ENCODE measurements at regions not wholly inside any gene's neighbourhood (a gene's known extent, or its start where the extent isn't known, plus 50 kb on each side); places are given as distances from the start of the nearest gene placed in this dataset.

DNA sequence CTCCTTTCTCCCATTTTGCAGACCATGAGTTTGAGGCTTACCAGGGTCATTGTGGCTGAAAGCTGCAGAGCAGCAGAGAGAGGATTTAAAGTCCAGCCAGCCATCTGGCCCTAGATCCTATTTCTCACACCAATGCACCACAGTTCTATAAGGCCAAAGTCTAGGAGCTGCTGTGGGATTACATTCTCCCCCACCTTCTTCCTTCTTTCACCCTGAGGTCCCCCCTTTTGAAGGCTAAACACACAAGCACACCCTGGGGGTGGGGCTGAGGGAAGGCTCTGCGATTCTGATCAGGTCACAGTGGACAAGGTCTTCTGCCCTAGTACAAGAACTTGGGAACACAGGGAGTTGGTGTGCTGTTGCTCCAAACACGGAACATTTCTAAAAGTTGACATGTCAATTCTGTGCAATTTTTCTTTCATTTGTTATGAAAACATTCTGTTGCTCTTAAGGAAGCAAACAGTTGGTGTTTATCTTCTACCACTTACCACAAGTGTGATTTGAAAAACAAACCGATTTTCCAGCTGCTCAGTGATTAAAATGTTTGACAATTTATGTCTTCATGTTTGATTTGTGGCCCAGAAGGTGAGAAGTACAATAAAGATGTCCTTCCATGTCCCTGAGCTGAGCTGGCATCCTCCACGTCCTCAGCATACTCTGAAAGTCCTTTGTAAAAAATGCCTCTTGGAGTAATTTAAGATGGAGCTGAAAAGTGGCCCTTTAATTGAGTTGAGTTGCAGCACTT lies 271.6 kb upstream of the PPP2R2D start:
- peaks cover 3% of the 10 kb centered on the region for H3K9me3 ChIP-seq (ENCODE audit: severe bottlenecking)
- TF ChIP-seq CTCF (IDR thresholded peaks at IDR 0.05; ENCODE audit: poor library complexity, severe bottlenecking): no peak
- no peak overlapping the region for H3K27ac ChIP-seq (ENCODE audit: poor library complexity, severe bottlenecking)
- H3K4me3 ChIP-seq (ENCODE audit: severe bottlenecking): no peak overlapping the region
- H3K36me3 ChIP-seq (ENCODE audit: low read depth): no peaks in the 10 kb centered on the region
- DNase-seq (ENCODE audit: low spot score) (no peak), ATAC-seq (ENCODE audit: low read depth) (no peak)
- H3K27me3 ChIP-seq (ENCODE audit: insufficient read depth, poor library complexity, severe bottlenecking): no peaks in the 10 kb centered on the region
- no peaks in the 10 kb centered on the region for H3K4me1 ChIP-seq (ENCODE audit: insufficient read depth, poor library complexity, severe bottlenecking)

- H3K36me3 ChIP-seq (ENCODE audit: low read depth): no peaks in the 10 kb centered on the region
- H3K4me3 ChIP-seq (ENCODE audit: severe bottlenecking): no peak overlapping the region
- no peak for ATAC-seq (ENCODE audit: low read depth)
Measured at GRCh38 chr10:131630772-131631258, 270.0 kb upstream of the PPP2R2D start.

GRCh38 chr10:131631619-131632018 lies 269.2 kb upstream of the PPP2R2D start:
- no peak for ATAC-seq (ENCODE audit: low read depth)
- Histone ChIP-seq H3K4me3 (ENCODE audit: severe bottlenecking) (no peak overlapping the region), H3K9me3 (ENCODE audit: severe bottlenecking) (peaks cover 3% of the 10 kb centered on the region), H3K36me3 (ENCODE audit: low read depth) (no peaks in the 10 kb centered on the region), H3K4me1 (ENCODE audit: insufficient read depth, poor library complexity, severe bottlenecking) (no peaks in the 10 kb centered on the region), H3K27me3 (ENCODE audit: insufficient read depth, poor library complexity, severe bottlenecking) (no peaks in the 10 kb centered on the region), H3K27ac (ENCODE audit: poor library complexity, severe bottlenecking) (no peak overlapping the region)
- no peak for DNase-seq (ENCODE audit: low spot score)
- TF ChIP-seq CTCF (IDR thresholded peaks at IDR 0.05; ENCODE audit: poor library complexity, severe bottlenecking): no peak

More at GRCh38 chr10:131630772-131631258, 270.0 kb upstream of the PPP2R2D start:
- Histone ChIP-seq H3K27ac (ENCODE audit: poor library complexity, severe bottlenecking) (no peak overlapping the region), H3K9me3 (ENCODE audit: severe bottlenecking) (peaks cover 3% of the 10 kb centered on the region), H3K4me1 (ENCODE audit: insufficient read depth, poor library complexity, severe bottlenecking) (no peaks in the 10 kb centered on the region), H3K27me3 (ENCODE audit: insufficient read depth, poor library complexity, severe bottlenecking) (no peaks in the 10 kb centered on the region)
- DNase-seq (ENCODE audit: low spot score): no peak
- TF ChIP-seq CTCF (IDR thresholded peaks at IDR 0.05; ENCODE audit: poor library complexity, severe bottlenecking): no peak

DNA sequence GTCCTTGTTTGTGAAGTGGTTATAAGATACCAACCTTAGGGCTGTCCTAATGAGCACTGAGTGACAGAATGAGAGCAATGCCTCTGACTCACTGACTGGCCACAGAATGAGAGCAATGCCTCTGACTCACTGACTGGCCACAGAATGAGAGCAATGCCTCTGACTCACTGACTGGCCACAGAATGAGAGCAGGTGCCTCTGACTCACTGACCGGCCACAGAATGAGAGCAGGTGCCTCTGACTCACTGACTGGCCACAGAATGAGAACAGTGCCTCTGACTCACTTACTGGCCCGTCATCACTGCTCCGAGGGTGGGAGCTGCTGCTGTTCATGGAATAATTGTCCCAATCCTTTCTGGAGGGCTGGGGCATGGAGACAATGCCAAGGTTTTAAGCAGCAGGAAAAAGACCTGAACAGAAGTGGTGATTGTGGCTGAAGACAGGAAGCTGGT lies 265.2 kb upstream of the PPP2R2D start:
- Histone ChIP-seq H3K4me3 (ENCODE audit: severe bottlenecking) (no peak overlapping the region), H3K9me3 (ENCODE audit: severe bottlenecking) (peaks cover 2% of the 10 kb centered on the region), H3K27me3 (ENCODE audit: insufficient read depth, poor library complexity, severe bottlenecking) (no peaks in the 10 kb centered on the region), H3K36me3 (ENCODE audit: low read depth) (no peaks in the 10 kb centered on the region), H3K27ac (ENCODE audit: poor library complexity, severe bottlenecking) (peak overlapping the region; percentile 6), H3K4me1 (ENCODE audit: insufficient read depth, poor library complexity, severe bottlenecking) (no peaks in the 10 kb centered on the region)
- no peak for DNase-seq (ENCODE audit: low spot score)
- TF ChIP-seq CTCF (IDR thresholded peaks at IDR 0.05; ENCODE audit: poor library complexity, severe bottlenecking): no peak
- ATAC-seq (ENCODE audit: low read depth): peak; percentile 35; the same call in 2 of the 3 replicates

- DNase-seq (ENCODE audit: low spot score) (no peak), ATAC-seq (ENCODE audit: low read depth) (no peak)
- no peak for TF ChIP-seq CTCF (IDR thresholded peaks at IDR 0.05; ENCODE audit: poor library complexity, severe bottlenecking)
- Histone ChIP-seq H3K4me3 (ENCODE audit: severe bottlenecking) (no peak overlapping the region), H3K4me1 (ENCODE audit: insufficient read depth, poor library complexity, severe bottlenecking) (no peaks in the 10 kb centered on the region), H3K36me3 (ENCODE audit: low read depth) (no peaks in the 10 kb centered on the region), H3K27me3 (ENCODE audit: insufficient read depth, poor library complexity, severe bottlenecking) (no peaks in the 10 kb centered on the region), H3K27ac (ENCODE audit: poor library complexity, severe bottlenecking) (peak overlapping the region; percentile 6), H3K9me3 (ENCODE audit: severe bottlenecking) (peaks cover 2% of the 10 kb centered on the region)
Measured at GRCh38 chr10:131636116-131636515, 264.7 kb upstream of the PPP2R2D start.
